ENCODE measurements at regions not wholly inside any gene's neighbourhood (a gene's known extent, or its start where the extent isn't known, plus 50 kb on each side); places are given as distances from the start of the nearest gene placed in this dataset.

GRCh38 chr13:48592688-48593049 lies 59.8 kb upstream of the RCBTB2 start (continued):
- TF ChIP-seq TAF1 (IDR thresholded peaks at IDR 0.05; ENCODE audit: low read depth, low read length) = no peak
- no peak for TF ChIP-seq BCL11A (IDR thresholded peaks at IDR 0.05; ENCODE audit: low read depth in 2 of 2, low read length in 2 of 2)
- no peak for TF ChIP-seq TEAD4 (IDR thresholded peaks at IDR 0.05; ENCODE audit: low read depth, low read length)
- TF ChIP-seq MAFK (IDR thresholded peaks at IDR 0.05; ENCODE audit: low read depth, low read length) = no peak
- no peak for TF ChIP-seq FOSL1 (IDR thresholded peaks at IDR 0.05; ENCODE audit: insufficient read depth, low read depth, low read length)

All from H1 (cell line).